CD4-positive, alpha-beta T cell treated with Interleukin-17A for 1 hour (primary cell): ENCODE measurements at regions not wholly inside any gene's neighbourhood (a gene's known extent, or its start where the extent isn't known, plus 50 kb on each side); places are given as distances from the start of the nearest gene placed in this dataset.
"Not testable (repeated sequence)": the region's sequence is repeated elsewhere in the genome, so short reads cannot be mapped to it uniquely, and the experiment has no call there.

Experiments
- DNase-seq: peaks from one replicate; pipeline ENCODE4 v3.0.0-alpha.2; 2020

DNA sequence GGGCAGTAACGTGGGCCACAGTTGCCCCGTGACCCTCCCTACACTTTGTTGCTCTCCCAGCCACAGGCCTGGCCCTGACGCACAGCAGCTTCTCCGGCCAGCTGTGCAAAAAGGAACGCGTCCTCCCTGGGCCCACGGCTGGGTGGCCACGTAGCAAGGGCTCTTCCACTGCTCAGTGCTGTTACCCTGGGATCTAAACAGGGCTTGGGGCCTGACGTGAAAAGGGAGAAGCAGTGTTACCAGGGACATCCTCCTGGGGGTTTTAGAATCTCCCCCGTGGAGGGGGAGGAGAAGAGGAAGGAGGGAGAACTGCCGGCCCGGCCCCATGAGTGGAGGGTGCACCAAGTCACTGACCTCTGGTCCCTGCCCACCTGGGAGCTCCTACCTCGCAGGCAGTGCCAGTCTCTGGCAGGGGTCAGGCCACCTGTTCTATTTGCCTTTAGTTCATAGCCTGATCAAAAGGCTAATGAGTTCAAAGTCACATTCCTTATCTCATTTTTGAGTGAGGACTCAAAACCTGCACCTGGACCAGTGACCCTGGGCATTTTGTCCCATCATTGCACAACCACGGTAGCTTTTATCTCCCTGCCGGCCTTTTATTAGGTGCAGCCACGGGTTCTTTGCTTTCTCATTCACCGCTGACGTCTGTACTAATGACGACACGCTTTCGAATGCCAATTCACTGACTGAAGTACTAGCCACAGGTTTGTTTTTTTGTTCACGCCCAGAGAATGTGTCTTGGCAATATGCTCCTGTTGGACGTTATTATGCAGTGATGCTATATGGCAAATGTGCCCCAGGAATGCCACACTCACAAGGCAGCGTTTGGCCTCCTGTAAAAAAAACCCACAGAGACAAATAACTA is 4424.6 kb upstream of the TPTE start:
- DNase-seq, result not testable (repeated sequence)

- not testable (repeated sequence) for DNase-seq
Measured at GRCh38 chr21:6097736-6098135, 4423.6 kb upstream of the TPTE start.

GRCh38 chr21:6098191-6098935 is 4423.0 kb upstream of the TPTE start:
- DNase-seq, result not testable (repeated sequence)

DNA sequence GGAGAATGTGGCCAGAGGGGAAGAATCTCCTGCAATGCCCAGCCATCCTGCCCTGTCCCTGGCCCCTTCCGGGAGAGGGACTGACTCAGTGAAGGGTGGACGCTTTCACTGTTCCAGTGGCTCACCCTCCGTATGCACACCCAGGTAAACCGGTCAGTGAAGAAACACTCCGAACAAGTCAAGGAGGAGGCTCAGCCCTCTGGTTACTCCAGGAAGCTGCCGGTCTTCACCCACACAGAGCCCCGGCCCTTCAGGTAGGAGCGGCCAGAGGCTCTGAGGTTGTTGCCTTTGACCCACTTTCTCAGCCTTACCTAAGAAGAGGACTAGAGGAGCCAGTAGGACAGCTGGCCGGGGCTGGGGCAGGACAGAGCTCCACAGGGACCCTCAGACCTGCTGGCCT is 4419.8 kb upstream of the TPTE start:
- not testable (repeated sequence) for DNase-seq

- not testable (repeated sequence) for DNase-seq
Measured at GRCh38 chr21:6104546-6104945, 4416.8 kb upstream of the TPTE start.

- not testable (repeated sequence) for DNase-seq
Measured at GRCh38 chr21:6106686-6107567, 4414.5 kb upstream of the TPTE start.

DNA sequence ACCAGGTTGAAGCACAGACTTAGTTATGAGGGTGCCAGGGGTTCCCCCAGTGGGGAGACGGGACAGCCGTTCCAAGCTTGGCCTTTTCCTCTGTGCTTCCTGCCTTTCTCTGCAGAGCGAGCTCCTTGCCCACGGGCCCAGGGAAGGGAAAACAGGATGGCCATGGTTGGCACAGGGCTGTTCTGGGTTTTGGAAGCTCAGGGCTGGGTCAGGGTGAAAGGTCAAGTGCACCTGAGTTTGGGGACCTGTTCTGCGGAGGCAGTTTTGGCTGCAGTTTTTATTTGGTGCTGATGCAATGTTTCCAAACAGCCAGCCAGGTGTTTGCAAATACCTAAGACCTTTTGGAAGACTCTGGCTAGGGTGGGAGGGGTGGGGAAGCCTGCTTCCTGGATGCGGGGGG is 4412.5 kb upstream of the TPTE start:
- not testable (repeated sequence) for DNase-seq

GRCh38 chr21:6109774-6110173 is 4411.6 kb upstream of the TPTE start:
- DNase-seq, result not testable (repeated sequence)

- DNase-seq, result not testable (repeated sequence)
Measured at GRCh38 chr21:6110716-6111343, 4410.6 kb upstream of the TPTE start.

- DNase-seq, result peak; percentile 15
Measured at GRCh38 chr21:6111354-6111753, 4410.0 kb upstream of the TPTE start.

- DNase-seq, result not testable (repeated sequence)
Measured at GRCh38 chr21:6118336-6118735, 4403.0 kb upstream of the TPTE start.

GRCh38 chr21:6120863-6121262 is 4400.5 kb upstream of the TPTE start:
- not testable (repeated sequence) for DNase-seq

- peak; percentile 3 for DNase-seq
Measured at GRCh38 chr21:6122629-6123028, 4398.8 kb upstream of the TPTE start.

DNA sequence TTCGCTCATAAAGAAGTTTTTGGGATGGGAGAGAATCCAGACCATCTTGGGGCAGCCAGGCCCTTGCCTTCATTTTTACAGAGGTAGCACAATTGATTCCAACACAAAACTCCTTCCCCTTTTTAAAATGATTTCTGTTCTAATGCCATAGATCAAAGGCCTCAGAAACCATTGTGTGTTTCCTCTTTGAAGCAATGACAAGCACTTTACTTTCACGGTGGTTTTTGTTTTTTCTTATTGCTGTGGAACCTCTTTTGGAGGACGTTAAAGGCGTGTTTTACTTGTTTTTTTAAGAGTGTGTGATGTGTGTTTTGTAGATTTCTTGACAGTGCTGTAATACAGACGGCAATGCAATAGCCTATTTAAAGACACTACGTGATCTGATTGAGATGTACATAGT is 4398.2 kb upstream of the TPTE start:
- DNase-seq, result peak; percentile 28

DNA sequence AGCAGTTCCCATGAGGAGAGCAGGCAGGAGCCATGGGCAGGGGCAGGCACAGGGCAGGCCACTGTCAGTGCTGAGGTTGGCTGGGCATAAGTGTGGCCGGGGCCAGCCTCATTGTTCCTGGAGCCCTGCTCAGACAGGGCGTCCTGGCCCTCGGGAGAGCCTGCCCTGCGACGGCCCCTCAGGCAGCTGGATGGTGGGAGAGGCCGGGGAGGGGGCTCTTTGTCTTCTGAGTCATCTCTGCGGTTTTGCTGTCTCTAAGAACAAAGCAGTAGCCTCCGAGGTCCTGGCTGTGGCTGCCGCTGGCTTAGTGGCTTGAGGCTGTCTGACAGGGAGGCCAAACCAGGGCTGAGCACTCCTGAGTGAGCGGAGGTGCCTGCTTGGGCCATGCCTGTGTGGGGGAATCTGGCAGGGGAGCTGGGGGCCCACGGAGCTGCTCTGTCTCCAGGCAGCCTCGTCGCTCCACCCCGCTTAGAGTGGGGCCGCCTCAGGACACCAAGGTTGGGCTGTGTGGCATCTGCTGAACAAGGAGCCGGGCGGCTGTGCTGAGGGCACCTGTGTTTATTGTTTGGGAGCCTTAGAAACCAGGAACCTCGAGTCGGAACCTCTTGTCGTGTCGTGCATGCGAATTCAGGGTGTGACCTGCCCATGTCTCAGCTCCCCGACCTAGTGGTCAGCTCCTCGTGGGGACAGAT is 4395.7 kb upstream of the TPTE start:
- DNase-seq, result not testable (repeated sequence)

DNA sequence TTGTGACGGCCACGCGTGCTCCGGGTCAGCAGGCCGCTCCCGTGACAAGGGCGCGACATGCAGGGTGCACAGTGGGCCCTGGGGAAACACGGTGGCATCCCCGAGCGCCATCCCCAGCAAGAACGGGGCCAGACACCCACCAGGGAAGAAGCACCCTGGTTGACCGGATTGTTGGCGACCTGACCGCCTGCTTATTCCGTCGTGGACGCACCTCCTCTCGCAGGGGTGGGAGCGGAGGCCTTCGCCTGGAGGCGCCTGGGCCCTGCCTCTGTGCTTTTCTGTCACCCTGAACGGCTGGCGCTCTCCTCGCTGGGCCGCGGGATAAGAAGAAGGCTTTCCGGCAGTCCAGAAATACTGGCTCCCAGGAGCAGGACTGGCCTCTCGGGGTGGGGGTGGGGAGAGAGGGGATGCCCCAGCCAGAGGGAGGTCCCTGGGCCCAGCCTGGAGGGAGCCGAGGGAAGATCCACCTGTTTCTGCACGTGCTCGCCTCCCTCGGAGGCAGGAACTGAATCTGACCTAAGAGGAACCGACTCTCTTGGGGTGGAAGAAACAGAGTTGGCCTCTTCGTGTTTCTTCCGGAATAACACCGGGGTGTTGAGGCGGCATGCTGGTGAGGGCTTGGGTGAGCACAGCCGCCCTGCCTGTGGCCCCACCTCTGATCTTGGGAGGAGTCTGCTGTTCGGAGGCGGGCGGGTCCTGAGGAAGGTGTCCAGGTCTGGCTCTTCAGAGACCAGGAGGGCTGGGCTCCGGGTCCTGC is 4394.2 kb upstream of the TPTE start:
- DNase-seq, result peak; percentile 2

- not testable (repeated sequence) for DNase-seq
Measured at GRCh38 chr21:6130734-6131133, 4390.6 kb upstream of the TPTE start.

- not testable (repeated sequence) for DNase-seq
Measured at GRCh38 chr21:6133373-6133772, 4388.0 kb upstream of the TPTE start.

- DNase-seq, result not testable (repeated sequence)
Measured at GRCh38 chr21:6133852-6134630, 4387.3 kb upstream of the TPTE start.

- not testable (repeated sequence) for DNase-seq
Measured at GRCh38 chr21:6136732-6137131, 4384.7 kb upstream of the TPTE start.
